GM13976 (cell line): ENCODE measurements at regions not wholly inside any gene's neighbourhood (a gene's known extent, or its start where the extent isn't known, plus 50 kb on each side); places are given as distances from the start of the nearest gene placed in this dataset.

Experiments used
- DNase-seq: peaks from one replicate; pipeline ENCODE4 v3.0.0; 2012; ENCODE audit warnings: low spot score
- in situ Hi-C: fragments of 300-500 bp; cut with MboI; formaldehyde crosslinking; loops from one replicate; pipeline ENCODE4 v1.12.0; 2022; ENCODE audit warnings: low sequenced_read_pairs, mixed read lengths, inconsistent platforms; ENCODE audit not compliant: unreplicated experiment
- TF ChIP-seq, protein P1 (sequence below): IDR thresholded peaks from 2 replicates; pipeline ENCODE4 v1.5.1; 2012; ENCODE audit warnings: borderline replicate concordance, mild to moderate bottlenecking; ENCODE audit not compliant: insufficient read depth; ENCODE audit errors: extremely low read depth, missing control alignments, control extremely low read depth

DNA sequence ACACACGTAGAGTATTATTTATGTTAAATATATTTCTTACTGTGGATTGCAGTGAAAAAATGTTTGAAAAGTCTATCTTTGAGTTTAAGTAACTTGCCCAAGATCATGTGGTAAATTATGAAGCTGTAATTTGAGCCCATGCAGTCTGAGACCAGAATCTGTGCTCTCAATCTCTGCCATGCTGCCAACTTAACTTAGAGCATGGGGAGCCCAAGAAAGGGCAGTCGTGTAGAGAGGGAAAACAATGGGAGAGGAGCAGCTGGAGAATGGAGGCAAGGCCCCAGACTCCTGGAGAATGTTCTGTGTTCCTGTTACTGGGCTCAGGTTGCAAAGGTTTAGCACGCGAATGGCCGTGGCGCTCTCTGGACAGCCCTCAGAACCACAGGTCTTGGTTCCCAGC is 311.6 kb upstream of the RASGRP1 start:
- TF ChIP-seq, protein P1, sequence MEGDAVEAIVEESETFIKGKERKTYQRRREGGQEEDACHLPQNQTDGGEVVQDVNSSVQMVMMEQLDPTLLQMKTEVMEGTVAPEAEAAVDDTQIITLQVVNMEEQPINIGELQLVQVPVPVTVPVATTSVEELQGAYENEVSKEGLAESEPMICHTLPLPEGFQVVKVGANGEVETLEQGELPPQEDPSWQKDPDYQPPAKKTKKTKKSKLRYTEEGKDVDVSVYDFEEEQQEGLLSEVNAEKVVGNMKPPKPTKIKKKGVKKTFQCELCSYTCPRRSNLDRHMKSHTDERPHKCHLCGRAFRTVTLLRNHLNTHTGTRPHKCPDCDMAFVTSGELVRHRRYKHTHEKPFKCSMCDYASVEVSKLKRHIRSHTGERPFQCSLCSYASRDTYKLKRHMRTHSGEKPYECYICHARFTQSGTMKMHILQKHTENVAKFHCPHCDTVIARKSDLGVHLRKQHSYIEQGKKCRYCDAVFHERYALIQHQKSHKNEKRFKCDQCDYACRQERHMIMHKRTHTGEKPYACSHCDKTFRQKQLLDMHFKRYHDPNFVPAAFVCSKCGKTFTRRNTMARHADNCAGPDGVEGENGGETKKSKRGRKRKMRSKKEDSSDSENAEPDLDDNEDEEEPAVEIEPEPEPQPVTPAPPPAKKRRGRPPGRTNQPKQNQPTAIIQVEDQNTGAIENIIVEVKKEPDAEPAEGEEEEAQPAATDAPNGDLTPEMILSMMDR: no peak
- in situ Hi-C loops: no loop called here
- no peak for DNase-seq

DNA sequence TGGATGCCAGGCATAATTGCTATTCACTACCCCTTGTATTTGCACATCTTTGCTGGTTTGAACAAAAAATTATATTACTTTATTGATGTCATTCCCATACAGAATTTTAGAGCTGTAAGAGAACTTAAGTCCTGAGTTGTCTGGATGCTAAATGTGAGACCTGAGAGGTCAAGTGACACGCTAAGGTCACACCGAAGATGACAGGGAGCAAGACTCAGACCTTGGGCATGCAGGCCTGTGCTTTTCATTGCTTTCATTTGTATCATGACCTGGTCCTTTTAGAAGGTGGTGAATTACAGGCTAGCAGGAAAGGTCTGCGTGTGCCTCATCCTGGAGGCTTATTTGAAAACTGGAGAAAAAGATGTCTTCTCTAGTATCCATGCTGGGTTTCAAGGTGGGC is 312.0 kb upstream of the RASGRP1 start:
- in situ Hi-C loops: no loop called here
- no peak for DNase-seq
- TF ChIP-seq, protein P1: no peak

DNA sequence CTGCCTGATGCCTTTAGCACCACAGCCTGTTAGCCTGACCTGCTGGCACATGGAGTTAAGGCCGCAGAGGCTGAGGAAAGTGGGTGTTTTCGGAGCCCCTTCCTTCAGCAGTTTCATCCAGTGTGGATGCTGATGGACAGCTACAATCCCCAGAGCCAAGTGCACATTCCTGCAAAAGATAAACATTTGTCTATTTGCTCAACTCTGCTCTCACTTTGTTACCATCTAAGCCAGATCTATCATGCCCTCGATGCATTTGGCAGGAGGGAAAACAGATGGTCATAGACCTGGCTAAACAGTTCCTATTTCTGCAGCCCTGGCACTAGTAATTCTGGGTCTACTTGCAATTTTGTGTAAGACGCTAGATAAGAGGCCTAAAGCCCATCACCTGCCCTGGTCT is 312.9 kb upstream of the RASGRP1 start:
- TF ChIP-seq, protein P1: no peak
- DNase-seq: no peak
- in situ Hi-C loops: no loop called here

DNA sequence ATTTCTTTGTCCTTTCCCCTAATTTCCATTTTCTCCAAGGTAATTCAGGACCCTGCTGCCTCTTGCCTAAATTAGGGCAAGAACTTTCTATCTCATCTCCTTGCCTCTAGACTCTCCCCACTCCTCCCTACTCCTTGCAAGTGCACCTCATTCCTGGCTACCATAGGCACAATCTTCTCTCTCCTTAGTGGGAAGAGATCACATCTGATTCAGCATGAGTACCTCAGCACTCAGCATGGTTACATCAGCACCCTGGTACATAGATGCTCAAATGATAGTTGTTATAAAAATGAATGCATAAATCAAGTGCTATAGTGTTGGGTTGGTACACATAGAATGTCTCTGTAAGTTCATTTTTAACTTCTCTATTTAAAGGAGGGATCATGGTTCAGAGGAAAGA is 313.4 kb upstream of the RASGRP1 start:
- in situ Hi-C loops: no loop called here
- DNase-seq: no peak
- TF ChIP-seq, protein P1: no peak

DNA sequence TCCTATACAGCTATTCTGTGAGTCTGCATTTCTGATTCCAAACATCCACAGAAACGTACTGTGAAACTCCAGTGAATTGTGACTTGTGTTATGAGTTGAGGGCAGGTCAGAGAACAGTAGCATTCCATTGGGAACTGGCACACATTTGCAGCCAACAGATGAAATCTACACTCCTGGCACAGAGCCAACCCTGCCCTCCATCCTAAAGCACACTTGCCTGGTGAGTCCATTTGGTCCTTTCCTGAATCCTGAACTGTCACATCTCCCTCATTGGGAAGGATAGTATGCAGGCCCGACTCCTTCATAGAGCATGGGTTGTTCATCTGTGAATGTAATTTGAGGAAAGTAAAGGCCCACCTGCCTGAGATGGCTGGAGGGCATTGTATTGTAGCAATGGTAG is 314.3 kb upstream of the RASGRP1 start:
- in situ Hi-C loops: no loop called here
- TF ChIP-seq, protein P1: no peak

DNA sequence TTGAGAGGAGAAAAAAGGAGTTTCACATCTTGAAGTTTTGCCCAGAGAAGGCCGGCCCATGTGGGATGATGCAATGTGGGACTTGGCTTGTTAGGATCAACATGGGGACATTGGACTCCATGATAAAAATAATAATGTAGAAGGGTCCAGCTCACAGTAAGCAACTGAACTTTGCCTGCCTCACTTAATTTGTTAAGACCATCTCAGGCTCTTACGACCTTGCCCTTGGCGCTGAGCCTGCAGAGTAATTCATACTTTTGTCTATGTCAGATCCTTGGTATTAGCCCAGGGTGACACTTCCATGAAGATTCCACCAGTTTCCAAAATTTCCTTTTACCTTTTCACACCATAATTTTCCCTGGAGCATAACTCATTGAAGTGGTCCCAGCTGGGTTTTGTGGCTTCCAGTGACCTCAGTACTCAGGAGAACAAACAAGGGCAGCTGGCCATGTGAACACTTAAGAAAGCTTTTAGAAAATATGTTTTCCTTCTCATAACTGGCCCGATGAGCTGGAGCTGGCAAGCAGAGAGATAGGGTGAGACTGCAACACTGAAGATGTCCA is 315.4 kb upstream of the RASGRP1 start:
- in situ Hi-C loops: no loop called here
- DNase-seq: no peak
- TF ChIP-seq, protein P1: no peak

More for the DNA sequence above, 314.3 kb upstream of the RASGRP1 start:
- no peak for DNase-seq

DNA sequence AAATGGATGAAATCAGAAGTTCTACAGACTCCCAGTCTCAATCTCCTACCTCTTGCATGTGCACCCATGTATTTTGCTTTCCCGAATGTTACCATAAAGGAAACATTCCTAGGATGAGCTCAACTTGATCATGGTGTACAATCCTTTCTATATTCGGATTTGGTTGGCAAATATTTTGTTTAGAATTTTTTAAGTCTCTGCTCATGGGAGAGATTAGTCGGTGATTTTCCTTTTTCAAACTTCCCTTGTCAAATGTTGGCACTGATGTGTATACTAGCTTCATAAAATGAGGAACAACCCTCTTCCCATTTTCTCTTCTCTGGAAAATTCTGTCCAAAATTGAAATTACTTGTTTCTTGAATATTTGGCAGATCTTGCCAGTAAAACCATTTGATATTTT is 317.6 kb upstream of the RASGRP1 start:
- DNase-seq: no peak
- TF ChIP-seq, protein P1: no peak
- in situ Hi-C loops: no loop called here
